ENCODE measurements at regions not wholly inside any gene's neighbourhood (a gene's known extent, or its start where the extent isn't known, plus 50 kb on each side); places are given as distances from the start of the nearest gene placed in this dataset.

GRCh38 chr15:29456255-29456654, 186.6 kb upstream of the NSMCE3 start:
- Histone ChIP-seq H4K8ac (replicated peaks; ENCODE audit: insufficient read length, low read depth, low read length) (no peak overlapping the region), H3K18ac (ENCODE audit: insufficient read length, low read depth, low read length) (no peak overlapping the region), H3K27ac (ENCODE audit: insufficient read length, low read depth, low read length) (no peak overlapping the region), H3K23ac (ENCODE audit: insufficient read length, low read depth, low read length) (no peak overlapping the region), H3K9me3 (ENCODE audit: control insufficient read depth, low read depth, low read length) (no peaks in the 10 kb centered on the region), H2AFZ (ENCODE audit: low read length) (no peak overlapping the region), H3K4me2 (ENCODE audit: insufficient read depth, insufficient read length, low read length) (no peak overlapping the region), H3K4ac (ENCODE audit: low read depth, low read length) (no peak overlapping the region), H3K27me3 (ENCODE audit: insufficient read depth, low read length) (no peaks in the 10 kb centered on the region), H4K5ac (ENCODE audit: insufficient read length, low read depth, low read length) (no peak overlapping the region), H2BK120ac (ENCODE audit: low read depth, low read length, poor library complexity, severe bottlenecking) (no peak overlapping the region), H3K23me2 (ENCODE audit: insufficient read length, low read depth, low read length, poor library complexity, severe bottlenecking) (no peaks in the 10 kb centered on the region), H3K56ac (ENCODE audit: insufficient read length, low read depth, low read length) (no peak overlapping the region), H2BK15ac (ENCODE audit: low read depth, low read length) (no peak overlapping the region), H2BK5ac (ENCODE audit: insufficient read length, low read length) (no peak overlapping the region), H2BK12ac (ENCODE audit: insufficient read length, low read depth, low read length) (no peak overlapping the region), H4K20me1 (ENCODE audit: control insufficient read depth, insufficient read depth, insufficient read length) (no peaks in the 10 kb centered on the region), H3T11ph (ENCODE audit: low read length) (no peak overlapping the region), H4K91ac (ENCODE audit: insufficient read length, low read depth, low read length) (no peak overlapping the region), H3K14ac (ENCODE audit: insufficient read depth, low read length) (no peak overlapping the region), H3K9ac (ENCODE audit: extremely low read depth, insufficient read length, low read length) (no peak overlapping the region), H3K79me1 (ENCODE audit: insufficient read depth, low read depth, low read length, poor library complexity, severe bottlenecking) (no peaks in the 10 kb centered on the region), H2BK20ac (ENCODE audit: low read depth, low read length, poor library complexity, severe bottlenecking) (no peak overlapping the region), H3K79me2 (ENCODE audit: insufficient read depth, low read length) (no peaks in the 10 kb centered on the region), H3K4me1 (ENCODE audit: insufficient read depth, low read length) (peaks cover 3% of the 10 kb centered on the region; the same call in 1 of the 2 replicates), H2AK5ac (ENCODE audit: insufficient read length, low read length) (no peak overlapping the region)
- TF ChIP-seq CTCF (conservative IDR thresholded peaks at IDR 0.05): no peak
- peaks cover 2 to 4% of the 10 kb centered on the region in 2 experiments; a peak in 2 of 5 replicates for H3K9me3 Mint-ChIP-seq
- H3K4me1 Mint-ChIP-seq: peaks cover 12 to 16% of the 10 kb centered on the region in 2 experiments
- no peaks in the 10 kb centered on the region for H3K27me3 Mint-ChIP-seq (ENCODE audit: low read depth)
- H3K36me3 Mint-ChIP-seq (ENCODE audit: insufficient read depth in 1 of 3, low read depth in 3 of 3): peaks cover 0 to 5% (median 2%) of the 10 kb centered on the region in 3 experiments; a peak in 3 of 7 replicates
- no peak for DNase-seq
- H3K4me3 Mint-ChIP-seq: no peak overlapping the region
- no CpG with 5 or more reads among the region's 4 CpGs for WGBS (ENCODE audit: extremely low coverage, insufficient read length, low lambda C conversion rate)
- H3K27ac Mint-ChIP-seq: no peak overlapping the region

Measured in H9 (cell line).